Gastrocnemius medialis (tissue), 4 donors: ENCODE measurements at regions not wholly inside any gene's neighbourhood (a gene's known extent, or its start where the extent isn't known, plus 50 kb on each side); places are given as distances from the start of the nearest gene placed in this dataset.

Experiments
- ATAC-seq, 2 donors: fragments of 150-250 bp; one replicate each; pipeline ENCODE4 v1.9.1; 2016
- DNase-seq, 2 donors: peaks; one replicate each; pipeline ENCODE4 v3.0.0-alpha.2; 2019
- H3K27ac ChIP-seq, 4 donors: fragments of 200-600 bp; sonication (generic); 1 replicate in 1 of 4; 2 replicates in 3 of 4; pipeline ENCODE4 v1.5.1; 2016 to 2018; ENCODE audit warnings: mild to moderate bottlenecking in 2 of 4, moderate library complexity in 1 of 4
- H3K27me3 ChIP-seq, 3 donors: fragments of 200-600 bp; sonication (generic) in 2 of 3; 1 replicate in 1 of 3; 2 replicates in 2 of 3; pipeline versions ENCODE4 v1.5.1 to v1.6.0; 2016 to 2019; ENCODE audit warnings: mild to moderate bottlenecking in 1 of 3, moderate library complexity in 1 of 3
- H3K36me3 ChIP-seq, 2 donors: fragments of 200-600 bp; sonication (generic) in 1 of 2; one replicate each; pipeline ENCODE4 v1.5.1; 2017 to 2018
- H3K4me1 ChIP-seq, 2 donors: fragments of 200-600 bp; sonication (generic) in 1 of 2; one replicate each; pipeline ENCODE4 v1.5.1; 2016 to 2017; ENCODE audit warnings: mild to moderate bottlenecking in 2 of 2
- H3K4me3 ChIP-seq, 4 donors: fragments of 200-600 bp; sonication (generic) in 3 of 4; 1 replicate in 1 of 4; 2 replicates in 3 of 4; pipeline ENCODE4 v1.5.1; 2016 to 2019; ENCODE audit warnings: mild to moderate bottlenecking in 2 of 4
- H3K9me3 ChIP-seq, 3 donors: fragments of 200-600 bp; sonication (generic) in 2 of 3; 1 replicate in 1 of 3; 2 replicates in 2 of 3; pipeline ENCODE4 v1.5.1; 2016 to 2019
- POLR2A ChIP-seq, 2 donors: fragments of 450-650 bp; IDR thresholded peaks; one replicate each; pipeline ENCODE4 v1.6.1; 2017; ENCODE audit warnings: antibody characterized with exemption in 2 of 2, mild to moderate bottlenecking in 2 of 2, moderate library complexity in 2 of 2
- in situ Hi-C, 4 donors: fragments of 200-750 bp; cut with MboI; loops; one replicate each; pipeline versions ENCODE4 v1.15.0 to v1.8.0; 2017; ENCODE audit warnings: low sequenced_read_pairs in 4 of 4
- intact Hi-C: fragments of 100-400 bp; cut with DNase I; formaldehyde crosslinking; loops from one replicate; pipeline ENCODE4 v1.15.1; 2023; ENCODE audit warnings: low total_unique reads
- TF ChIP-seq, protein P1 (sequence below), 5 experiments: fragments of 450-650 bp in 3 of 5; fragments of 200-600 bp in 2 of 5; sonication (generic) in 2 of 5; IDR thresholded peaks in 4 of 5; conservative IDR thresholded peaks in 1 of 5; 1 replicate in 4 of 5; 2 replicates in 1 of 5; pipeline ENCODE4 v1.5.1; 2016 to 2019; ENCODE audit warnings: antibody characterized with exemption in 5 of 5, mild to moderate bottlenecking in 3 of 5, moderate library complexity in 3 of 5

DNA sequence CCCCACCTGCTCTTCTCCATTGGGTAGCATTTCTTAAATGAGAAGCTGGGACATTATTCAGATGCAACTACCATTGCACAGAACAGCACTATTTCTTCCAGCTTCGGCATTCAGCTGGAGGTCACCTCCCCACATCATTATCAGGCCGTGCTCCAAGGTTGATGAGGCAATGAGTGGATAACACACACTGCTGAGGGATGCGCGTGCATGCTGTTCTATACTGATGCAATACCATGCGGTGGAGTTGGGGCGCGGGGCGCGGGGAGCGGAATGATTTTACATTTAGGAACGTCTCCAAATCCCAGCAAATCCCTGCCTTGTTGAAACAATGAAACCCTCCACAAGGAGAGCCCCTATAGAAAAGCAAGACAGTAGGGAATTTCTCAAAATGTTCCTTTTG is 283.4 kb downstream of the GRIN2B start:
- DNase-seq (no peak), ATAC-seq (no peak)
- TF ChIP-seq, protein P1, sequence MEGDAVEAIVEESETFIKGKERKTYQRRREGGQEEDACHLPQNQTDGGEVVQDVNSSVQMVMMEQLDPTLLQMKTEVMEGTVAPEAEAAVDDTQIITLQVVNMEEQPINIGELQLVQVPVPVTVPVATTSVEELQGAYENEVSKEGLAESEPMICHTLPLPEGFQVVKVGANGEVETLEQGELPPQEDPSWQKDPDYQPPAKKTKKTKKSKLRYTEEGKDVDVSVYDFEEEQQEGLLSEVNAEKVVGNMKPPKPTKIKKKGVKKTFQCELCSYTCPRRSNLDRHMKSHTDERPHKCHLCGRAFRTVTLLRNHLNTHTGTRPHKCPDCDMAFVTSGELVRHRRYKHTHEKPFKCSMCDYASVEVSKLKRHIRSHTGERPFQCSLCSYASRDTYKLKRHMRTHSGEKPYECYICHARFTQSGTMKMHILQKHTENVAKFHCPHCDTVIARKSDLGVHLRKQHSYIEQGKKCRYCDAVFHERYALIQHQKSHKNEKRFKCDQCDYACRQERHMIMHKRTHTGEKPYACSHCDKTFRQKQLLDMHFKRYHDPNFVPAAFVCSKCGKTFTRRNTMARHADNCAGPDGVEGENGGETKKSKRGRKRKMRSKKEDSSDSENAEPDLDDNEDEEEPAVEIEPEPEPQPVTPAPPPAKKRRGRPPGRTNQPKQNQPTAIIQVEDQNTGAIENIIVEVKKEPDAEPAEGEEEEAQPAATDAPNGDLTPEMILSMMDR (IDR thresholded peaks at IDR 0.05 in 4 of 5, conservative IDR thresholded peaks at IDR 0.05 in 1 of 5) = no peak
- TF ChIP-seq POLR2A (IDR thresholded peaks at IDR 0.05) = no peak
- no peaks in the 10 kb centered on the region for H3K36me3 ChIP-seq
- no peak overlapping the region for H3K27ac ChIP-seq
- H3K4me1 ChIP-seq = no peaks in the 10 kb centered on the region
- H3K27me3 ChIP-seq = no peaks in the 10 kb centered on the region
- no peak overlapping the region for H3K4me3 ChIP-seq
- intact Hi-C loops = no loop called here
- in situ Hi-C loops = no loop called here
- no peaks in the 10 kb centered on the region for H3K9me3 ChIP-seq

DNA sequence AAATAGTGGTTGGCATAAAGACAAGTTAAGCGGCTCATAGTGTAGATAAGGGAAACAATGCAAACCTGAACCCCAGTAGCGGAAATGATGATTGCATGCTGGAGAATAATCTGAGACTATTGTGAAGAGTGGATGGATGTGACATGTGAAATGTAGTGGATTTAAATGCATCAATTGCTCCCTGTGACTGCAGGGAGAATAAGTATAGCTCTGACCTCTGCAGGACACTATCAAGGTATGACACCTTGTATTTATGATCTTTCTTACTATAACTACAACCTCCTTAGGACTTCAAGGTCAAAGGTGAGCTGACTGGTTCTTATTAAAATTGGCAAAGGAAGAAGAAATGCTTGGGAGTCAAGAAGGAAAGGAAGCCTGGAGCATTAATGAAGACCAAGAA is 285.6 kb downstream of the GRIN2B start:
- Histone ChIP-seq H3K4me3 (no peak overlapping the region), H3K27me3 (no peaks in the 10 kb centered on the region), H3K27ac (no peak overlapping the region), H3K4me1 (no peaks in the 10 kb centered on the region), H3K9me3 (no peaks in the 10 kb centered on the region), H3K36me3 (no peaks in the 10 kb centered on the region)
- TF ChIP-seq, protein P1 (IDR thresholded peaks at IDR 0.05 in 4 of 5, conservative IDR thresholded peaks at IDR 0.05 in 1 of 5) = no peak
- no peak for TF ChIP-seq POLR2A (IDR thresholded peaks at IDR 0.05)
- no peak for ATAC-seq
- DNase-seq = no peak
- intact Hi-C loops = no loop called here
- in situ Hi-C loops = no loop called here

DNA sequence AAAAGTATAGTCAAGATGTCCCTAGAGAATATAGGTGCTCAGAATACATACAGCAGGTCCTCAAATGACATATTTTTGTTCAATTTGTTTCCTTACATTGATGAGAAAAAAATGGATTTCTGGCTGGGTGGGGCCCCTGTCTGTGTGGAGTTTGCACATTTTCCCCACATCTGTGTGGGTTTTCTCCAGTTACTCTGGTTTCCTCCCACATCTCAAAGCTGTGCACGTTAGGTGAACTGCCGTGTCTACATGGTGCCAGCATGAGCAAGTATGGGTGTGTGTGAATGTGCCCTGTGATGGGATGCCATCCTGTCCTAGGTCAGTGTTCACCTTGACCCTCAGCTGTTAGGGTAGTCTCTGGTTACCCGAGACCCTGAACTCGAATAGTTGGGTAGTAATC is 289.1 kb downstream of the GRIN2B start:
- H3K36me3 ChIP-seq = no peaks in the 10 kb centered on the region
- ATAC-seq (no peak), DNase-seq (no peak)
- H3K27ac ChIP-seq = no peak overlapping the region
- no peaks in the 10 kb centered on the region for H3K27me3 ChIP-seq
- intact Hi-C loops (no loop called here), in situ Hi-C loops (no loop called here)
- H3K9me3 ChIP-seq = no peaks in the 10 kb centered on the region
- H3K4me3 ChIP-seq = no peak overlapping the region
- no peaks in the 10 kb centered on the region for H3K4me1 ChIP-seq
- TF ChIP-seq POLR2A (IDR thresholded peaks at IDR 0.05) = no peak
- TF ChIP-seq, protein P1 (IDR thresholded peaks at IDR 0.05 in 4 of 5, conservative IDR thresholded peaks at IDR 0.05 in 1 of 5) = no peak

- Histone ChIP-seq H3K4me3 (no peak overlapping the region), H3K27me3 (no peaks in the 10 kb centered on the region), H3K27ac (no peak overlapping the region), H3K36me3 (no peaks in the 10 kb centered on the region), H3K4me1 (no peaks in the 10 kb centered on the region), H3K9me3 (no peaks in the 10 kb centered on the region)
- intact Hi-C loops = no loop called here
- in situ Hi-C loops = no loop called here
- ATAC-seq (no peak), DNase-seq (no peak)
- TF ChIP-seq POLR2A (IDR thresholded peaks at IDR 0.05) = no peak
- TF ChIP-seq, protein P1 (IDR thresholded peaks at IDR 0.05 in 4 of 5, conservative IDR thresholded peaks at IDR 0.05 in 1 of 5) = no peak
Measured at GRCh38 chr12:13691598-13691997, 289.8 kb downstream of the GRIN2B start.

DNA sequence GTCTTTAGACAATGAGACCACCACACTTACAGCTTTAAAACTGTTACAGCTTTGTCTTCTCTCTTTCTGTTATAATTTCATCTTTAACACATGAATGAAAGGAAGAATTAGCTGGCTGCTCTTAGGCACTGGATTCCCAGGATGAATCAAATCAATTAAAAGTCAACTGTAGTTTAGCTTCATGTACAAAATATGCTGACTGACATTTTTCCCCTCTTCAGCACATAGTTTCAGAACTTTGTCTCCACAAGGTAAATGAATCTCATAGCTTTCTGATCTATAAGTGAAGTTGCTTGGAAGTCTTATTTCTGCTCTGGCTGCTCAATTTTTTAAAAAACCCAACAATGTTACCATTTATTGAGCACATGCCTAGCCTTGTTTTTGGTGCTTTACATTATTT is 293.8 kb downstream of the GRIN2B start:
- H3K36me3 ChIP-seq = no peaks in the 10 kb centered on the region
- H3K4me3 ChIP-seq = no peak overlapping the region
- intact Hi-C loops (no loop called here), in situ Hi-C loops (no loop called here)
- no peak for ATAC-seq
- no peak overlapping the region for H3K27ac ChIP-seq
- H3K4me1 ChIP-seq = no peaks in the 10 kb centered on the region
- no peaks in the 10 kb centered on the region for H3K9me3 ChIP-seq
- H3K27me3 ChIP-seq = no peaks in the 10 kb centered on the region
- TF ChIP-seq, protein P1 (IDR thresholded peaks at IDR 0.05 in 4 of 5, conservative IDR thresholded peaks at IDR 0.05 in 1 of 5) = no peak
- TF ChIP-seq POLR2A (IDR thresholded peaks at IDR 0.05) = no peak
- no peak for DNase-seq
